ENCODE measurements at regions not wholly inside any gene's neighbourhood (a gene's known extent, or its start where the extent isn't known, plus 50 kb on each side); places are given as distances from the start of the nearest gene placed in this dataset.
"Not testable (repeated sequence)": the region's sequence is repeated elsewhere in the genome, so short reads cannot be mapped to it uniquely, and the experiment has no call there.

DNA sequence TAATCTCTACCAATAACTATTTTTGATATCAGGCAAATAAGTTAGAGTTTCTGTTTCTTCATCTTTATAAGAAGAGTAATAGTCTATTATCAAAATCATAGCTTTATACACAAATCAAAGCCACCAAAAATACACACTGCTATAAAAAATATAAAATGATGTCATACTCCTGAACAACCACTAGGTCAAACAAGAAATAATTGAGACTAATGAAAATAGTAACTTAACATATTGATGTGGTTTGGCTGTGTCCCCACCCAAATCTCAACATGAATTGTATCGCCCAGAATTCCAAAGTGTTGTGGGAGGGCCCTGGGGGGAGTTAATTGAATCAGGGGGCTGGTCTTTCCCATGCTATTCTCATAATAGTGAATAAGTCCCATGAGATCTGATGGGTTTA lies 2277.5 kb downstream of the ARAP2 start:
- H3K27me3 ChIP-seq, result no peaks in the 10 kb centered on the region
- intact Hi-C loops (cut with DNase I), result no loop called here
- ATAC-seq (no peak), DNase-seq (no peak)
- 56% methylated on average over 1 of the region's 1 CpG for WGBS (ENCODE audit: insufficient coverage, low coverage, low lambda C conversion rate, missing lambda C conversion rate)
- TF ChIP-seq POLR2A (IDR thresholded peaks at IDR 0.05) (no peak), CTCF (IDR thresholded peaks at IDR 0.05) (no peak)
- no peak overlapping the region for H3K4me3 ChIP-seq
- H3K36me3 ChIP-seq, result no peaks in the 10 kb centered on the region
- no peak overlapping the region for H3K27ac ChIP-seq
- no peaks in the 10 kb centered on the region for H3K9me3 ChIP-seq
- no peaks in the 10 kb centered on the region for H3K4me1 ChIP-seq

- Histone ChIP-seq H3K4me3 (no peak overlapping the region), H3K9me3 (no peaks in the 10 kb centered on the region), H3K4me1 (no peaks in the 10 kb centered on the region), H3K27ac (no peak overlapping the region), H3K36me3 (no peaks in the 10 kb centered on the region), H3K27me3 (no peaks in the 10 kb centered on the region)
- TF ChIP-seq POLR2A (IDR thresholded peaks at IDR 0.05) (no peak), CTCF (IDR thresholded peaks at IDR 0.05) (no peak)
- ATAC-seq, result no peak
- DNase-seq, result no peak
- intact Hi-C loops (cut with DNase I), result no loop called here
Measured at GRCh38 chr4:33974270-33974669, 2270.0 kb downstream of the ARAP2 start.

GRCh38 chr4:33975995-33976394 lies 2268.3 kb downstream of the ARAP2 start:
- no peaks in the 10 kb centered on the region for H3K4me1 ChIP-seq
- no peaks in the 10 kb centered on the region for H3K9me3 ChIP-seq
- no peak for TF ChIP-seq POLR2A (IDR thresholded peaks at IDR 0.05)
- TF ChIP-seq CTCF (IDR thresholded peaks at IDR 0.05), result no peak
- H3K4me3 ChIP-seq, result no peak overlapping the region
- ATAC-seq (no peak), DNase-seq (no peak)
- no peaks in the 10 kb centered on the region for H3K36me3 ChIP-seq
- H3K27ac ChIP-seq, result no peak overlapping the region
- intact Hi-C loops (cut with DNase I), result no loop called here
- H3K27me3 ChIP-seq, result no peaks in the 10 kb centered on the region

DNA sequence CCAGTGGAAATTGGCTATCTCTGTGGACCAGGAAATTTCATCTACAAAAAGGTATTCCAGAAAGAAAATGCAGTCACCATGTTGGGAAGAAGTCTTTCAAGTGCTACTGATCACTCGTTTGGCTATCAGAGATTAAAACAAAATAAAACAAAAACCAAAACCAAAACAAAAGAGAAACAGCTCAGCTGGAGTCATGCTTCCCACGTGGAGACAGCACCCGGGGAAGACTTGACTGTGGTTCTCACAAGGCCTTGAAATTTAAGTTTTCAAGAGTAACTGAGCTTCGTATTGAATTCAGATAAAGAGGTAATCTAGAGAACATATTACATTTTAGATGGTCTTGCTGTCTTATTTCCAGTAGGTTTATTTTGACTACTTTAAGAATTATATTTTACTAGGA lies 2264.5 kb downstream of the ARAP2 start:
- H3K4me1 ChIP-seq; H3K27ac ChIP-seq; H3K27me3 ChIP-seq; H3K36me3 ChIP-seq; ATAC-seq; H3K9me3 ChIP-seq; H3K4me3 ChIP-seq; intact Hi-C loops (cut with DNase I); DNase-seq: not testable (repeated sequence)
- 59% methylated on average over 4 of the region's 4 CpGs for WGBS (ENCODE audit: insufficient coverage, low coverage, low lambda C conversion rate, missing lambda C conversion rate)

DNA sequence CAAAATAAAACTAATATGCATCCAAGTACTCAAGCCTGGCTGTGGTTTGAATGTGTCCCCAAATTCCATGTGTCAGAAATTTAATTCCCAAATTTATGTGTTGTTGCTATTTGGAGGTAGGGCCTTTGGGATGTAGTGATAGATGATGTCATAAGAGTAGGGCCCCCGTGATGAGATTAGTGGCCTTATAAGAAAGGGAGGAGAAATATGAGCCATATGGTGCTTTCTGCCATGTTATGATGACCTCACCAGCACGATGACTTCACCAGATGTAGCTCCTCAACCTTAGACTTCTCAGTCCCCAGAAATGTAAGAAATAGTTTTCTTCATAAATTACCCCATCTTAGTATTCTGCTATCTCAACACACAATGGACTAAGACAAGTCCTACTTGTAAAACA lies 2264.0 kb downstream of the ARAP2 start:
- no peaks in the 10 kb centered on the region for H3K36me3 ChIP-seq
- no peaks in the 10 kb centered on the region for H3K27me3 ChIP-seq
- TF ChIP-seq POLR2A (IDR thresholded peaks at IDR 0.05), result no peak
- TF ChIP-seq CTCF (IDR thresholded peaks at IDR 0.05), result no peak
- H3K4me3 ChIP-seq, result no peak overlapping the region
- H3K4me1 ChIP-seq, result no peaks in the 10 kb centered on the region
- DNase-seq, result no peak
- no peak for ATAC-seq
- intact Hi-C loops (cut with DNase I), result no loop called here
- no peak overlapping the region for H3K27ac ChIP-seq
- 64% methylated on average over 2 of the region's 2 CpGs for WGBS (ENCODE audit: insufficient coverage, low coverage, low lambda C conversion rate, missing lambda C conversion rate)
- H3K9me3 ChIP-seq, result no peaks in the 10 kb centered on the region

All from right lobe of liver (tissue), 6 donors.